ENCODE measurements at regions not wholly inside any gene's neighbourhood (a gene's known extent, or its start where the extent isn't known, plus 50 kb on each side); places are given as distances from the start of the nearest gene placed in this dataset.

- no peak for DNase-seq (ENCODE audit: low spot score in 2 of 2)
- Histone ChIP-seq H3K36me3 (no peaks in the 10 kb centered on the region), H3K4me1 (no peaks in the 10 kb centered on the region), H3K9me3 (no peaks in the 10 kb centered on the region), H3K27ac (no peak overlapping the region), H3K27me3 (no peaks in the 10 kb centered on the region), H3K4me3 (no peak overlapping the region)
- WGBS, 2 donors, result 73 to 88% methylated on average over 2 of the region's 2 CpGs
- no peak for TF ChIP-seq CTCF (IDR thresholded peaks at IDR 0.05)
- TF ChIP-seq POLR2A (IDR thresholded peaks at IDR 0.05), result no peak
- TF ChIP-seq EP300 (IDR thresholded peaks at IDR 0.05), result no peak
Observed at GRCh38 chr3:5650303-5650702, 462.8 kb downstream of the EDEM1 start.

- no peaks in the 10 kb centered on the region for H3K4me1 ChIP-seq
- H3K4me3 ChIP-seq, result no peak overlapping the region
- H3K27ac ChIP-seq, result no peak overlapping the region
- no peaks in the 10 kb centered on the region for H3K36me3 ChIP-seq
- no peaks in the 10 kb centered on the region for H3K27me3 ChIP-seq
- TF ChIP-seq CTCF (IDR thresholded peaks at IDR 0.05) (no peak), EP300 (IDR thresholded peaks at IDR 0.05) (no peak)
- H3K9me3 ChIP-seq, result no peaks in the 10 kb centered on the region
- DNase-seq (ENCODE audit: low spot score in 2 of 2), result no peak
- WGBS, 2 donors, result 58 to 69% methylated on average over 3 of the region's 3 CpGs
Observed at GRCh38 chr3:5651351-5651750, 463.8 kb downstream of the EDEM1 start.

- no peaks in the 10 kb centered on the region for H3K36me3 ChIP-seq
- no peak for DNase-seq (ENCODE audit: low spot score in 2 of 2)
- 51 to 73% methylated on average over 2 of the region's 2 CpGs for WGBS, 2 donors
- no peak overlapping the region for H3K4me3 ChIP-seq
- peaks cover 0 to 12% (median 0%) of the 10 kb centered on the region in 4 donors for H3K9me3 ChIP-seq
- no peaks in the 10 kb centered on the region for H3K27me3 ChIP-seq
- no peak overlapping the region for H3K27ac ChIP-seq
- TF ChIP-seq CTCF (IDR thresholded peaks at IDR 0.05) (no peak), POLR2A (IDR thresholded peaks at IDR 0.05) (no peak), EP300 (IDR thresholded peaks at IDR 0.05) (no peak)
- H3K4me1 ChIP-seq, result no peaks in the 10 kb centered on the region
Observed at GRCh38 chr3:5653426-5654143, 466.1 kb downstream of the EDEM1 start.

- H3K27ac ChIP-seq, result no peak overlapping the region
- WGBS, 2 donors, result 58 to 65% methylated on average over 5 of the region's 5 CpGs
- H3K4me3 ChIP-seq, result no peak overlapping the region
- no peaks in the 10 kb centered on the region for H3K36me3 ChIP-seq
- TF ChIP-seq CTCF (IDR thresholded peaks at IDR 0.05), result no peak
- no peak for TF ChIP-seq POLR2A (IDR thresholded peaks at IDR 0.05)
- TF ChIP-seq EP300 (IDR thresholded peaks at IDR 0.05), result no peak
- no peaks in the 10 kb centered on the region for H3K4me1 ChIP-seq
- peaks cover 0 to 12% (median 0%) of the 10 kb centered on the region in 4 donors for H3K9me3 ChIP-seq
- no peaks in the 10 kb centered on the region for H3K27me3 ChIP-seq
- DNase-seq (ENCODE audit: low spot score in 2 of 2), result no peak
Observed at GRCh38 chr3:5657106-5657505, 469.6 kb downstream of the EDEM1 start.

- Histone ChIP-seq H3K27ac (no peak overlapping the region), H3K4me1 (no peaks in the 10 kb centered on the region), H3K4me3 (no peak overlapping the region), H3K27me3 (no peaks in the 10 kb centered on the region), H3K9me3 (peaks cover 0 to 26% (median 5%) of the 10 kb centered on the region in 4 donors), H3K36me3 (no peaks in the 10 kb centered on the region)
- WGBS, 2 donors, result 66 to 73% methylated on average over 1 of the region's 1 CpG
- DNase-seq (ENCODE audit: low spot score in 2 of 2), result no peak
- TF ChIP-seq POLR2A (IDR thresholded peaks at IDR 0.05) (no peak), CTCF (IDR thresholded peaks at IDR 0.05) (no peak), EP300 (IDR thresholded peaks at IDR 0.05) (no peak)
Observed at GRCh38 chr3:5663601-5664000, 476.1 kb downstream of the EDEM1 start.
